Pulmonary artery endothelial cell (primary cell): ENCODE measurements at regions not wholly inside any gene's neighbourhood (a gene's known extent, or its start where the extent isn't known, plus 50 kb on each side); places are given as distances from the start of the nearest gene placed in this dataset.

ENCODE experiments used
- DNase-seq: peaks from one replicate; pipeline ENCODE4 v3.0.0-alpha.2; 2011; ENCODE audit warnings: low read depth, low spot score

GRCh38 chr22:49550766-49551362 lies 276.8 kb downstream of the BRD1 start:
- DNase-seq, result no peak

- no peak for DNase-seq
Measured at GRCh38 chr22:49550141-49550430, 277.6 kb downstream of the BRD1 start.

GRCh38 chr22:49549256-49550140 lies 278.2 kb downstream of the BRD1 start:
- DNase-seq, result no peak

- DNase-seq, result no peak
Measured at GRCh38 chr22:49548356-49549202, 279.1 kb downstream of the BRD1 start.

GRCh38 chr22:49547751-49548239 lies 279.9 kb downstream of the BRD1 start:
- DNase-seq, result no peak

GRCh38 chr22:49546811-49547585 lies 280.7 kb downstream of the BRD1 start:
- DNase-seq, result no peak

GRCh38 chr22:49545606-49546005 lies 282.1 kb downstream of the BRD1 start:
- DNase-seq, result no peak

- no peak for DNase-seq
Measured at GRCh38 chr22:49544286-49544685, 283.4 kb downstream of the BRD1 start.

GRCh38 chr22:49543876-49544275 lies 283.8 kb downstream of the BRD1 start:
- DNase-seq, result no peak

GRCh38 chr22:49541693-49542230 lies 285.9 kb downstream of the BRD1 start:
- DNase-seq, result no peak

GRCh38 chr22:49540913-49541692 lies 286.6 kb downstream of the BRD1 start:
- DNase-seq, result no peak

- DNase-seq, result no peak
Measured at GRCh38 chr22:49540084-49540912, 287.4 kb downstream of the BRD1 start.

- no peak for DNase-seq
Measured at GRCh38 chr22:49538006-49538405, 289.7 kb downstream of the BRD1 start.

GRCh38 chr22:49536571-49537131 lies 291.0 kb downstream of the BRD1 start:
- DNase-seq, result no peak

GRCh38 chr22:49535527-49536125 lies 292.0 kb downstream of the BRD1 start:
- DNase-seq, result no peak

- no peak for DNase-seq
Measured at GRCh38 chr22:49535126-49535525, 292.5 kb downstream of the BRD1 start.

GRCh38 chr22:49534386-49534785 lies 293.3 kb downstream of the BRD1 start:
- no peak for DNase-seq

- DNase-seq, result no peak
Measured at GRCh38 chr22:49533886-49534285, 293.8 kb downstream of the BRD1 start.
